ENCODE measurements at regions not wholly inside any gene's neighbourhood (a gene's known extent, or its start where the extent isn't known, plus 50 kb on each side); places are given as distances from the start of the nearest gene placed in this dataset.

GRCh38 chr15:96147267-96147666, 183.2 kb upstream of the NR2F2 start:
- TF ChIP-seq TSHZ2 (CRISPR knock-in tag; IDR thresholded peaks at IDR 0.05) (no peak), TOX (CRISPR knock-in tag; IDR thresholded peaks at IDR 0.05; ENCODE audit: borderline replicate concordance) (no peak), ZC3H10 (CRISPR knock-in tag; IDR thresholded peaks at IDR 0.05) (no peak), PATZ1 (CRISPR knock-in tag; IDR thresholded peaks at IDR 0.05; ENCODE audit: borderline replicate concordance) (no peak), RARB (CRISPR knock-in tag; IDR thresholded peaks at IDR 0.05) (no peak), OSR1 (CRISPR knock-in tag; IDR thresholded peaks at IDR 0.05) (no peak), ZNF8 (CRISPR knock-in tag; IDR thresholded peaks at IDR 0.05) (no peak), BACH2 (CRISPR knock-in tag; IDR thresholded peaks at IDR 0.05; ENCODE audit: borderline replicate concordance) (no peak), ZFP3 (CRISPR knock-in tag; IDR thresholded peaks at IDR 0.05) (no peak), CSDC2 (CRISPR knock-in tag; IDR thresholded peaks at IDR 0.05) (no peak), ZFP30 (CRISPR knock-in tag; IDR thresholded peaks at IDR 0.05) (no peak), ZNF565 (CRISPR knock-in tag; conservative IDR thresholded peaks at IDR 0.05; ENCODE audit: low read depth) (no peak), TCF4 (CRISPR knock-in tag; IDR thresholded peaks at IDR 0.05; ENCODE audit: borderline replicate concordance) (no peak)

Data from SK-N-SH treated with all-trans-retinoic acid at 6 μM for 48 hours (cell line).